ENCODE measurements at regions not wholly inside any gene's neighbourhood (a gene's known extent, or its start where the extent isn't known, plus 50 kb on each side); places are given as distances from the start of the nearest gene placed in this dataset.

- DNase-seq (ENCODE audit: extremely low spot score), result no peak
- no peak for TF ChIP-seq FOXK2 (IDR thresholded peaks at IDR 0.05)
- ChIA-PET CTCF (no interaction called here), POLR2A (no interaction called here)
Measured at GRCh38 chr14:94701861-94702370, 68.0 kb downstream of the GSC start.

- DNase-seq (ENCODE audit: extremely low spot score), result no peak
- TF ChIP-seq PKNOX1 (IDR thresholded peaks at IDR 0.05) (no peak), HDGF (IDR thresholded peaks at IDR 0.05; ENCODE audit: borderline replicate concordance) (no peak), CTBP1 (IDR thresholded peaks at IDR 0.05; ENCODE audit: borderline replicate concordance) (no peak), FOXA1 (IDR thresholded peaks at IDR 0.05) (no peak), FOXM1 (IDR thresholded peaks at IDR 0.05; ENCODE audit: borderline replicate concordance) (no peak), SUZ12 (IDR thresholded peaks at IDR 0.05) (no peak), BHLHE40 (IDR thresholded peaks at IDR 0.05; ENCODE audit: borderline replicate concordance) (no peak), ARNT (IDR thresholded peaks at IDR 0.05) (no peak)
- CTCF ChIA-PET, result no interaction called here
- POLR2A ChIA-PET, result no interaction called here
Measured at GRCh38 chr14:94700336-94700735, 69.6 kb downstream of the GSC start.

GRCh38 chr14:94699831-94700230, 70.1 kb downstream of the GSC start:
- DNase-seq (ENCODE audit: extremely low spot score), result no peak
- ChIA-PET POLR2A (no interaction called here), CTCF (no interaction called here)
- TF ChIP-seq ARNT (IDR thresholded peaks at IDR 0.05) (no peak), PKNOX1 (IDR thresholded peaks at IDR 0.05) (no peak), ELF4 (IDR thresholded peaks at IDR 0.05) (no peak), HDGF (IDR thresholded peaks at IDR 0.05; ENCODE audit: borderline replicate concordance) (no peak)

GRCh38 chr14:94697773-94698556, 71.9 kb downstream of the GSC start:
- DNase-seq (ENCODE audit: extremely low spot score), result no peak
- TF ChIP-seq ARNT (IDR thresholded peaks at IDR 0.05) (no peak), LEF1 (IDR thresholded peaks at IDR 0.05; ENCODE audit: borderline replicate concordance) (no peak), HDGF (IDR thresholded peaks at IDR 0.05; ENCODE audit: borderline replicate concordance) (no peak), ELF4 (IDR thresholded peaks at IDR 0.05) (no peak), FOXM1 (IDR thresholded peaks at IDR 0.05; ENCODE audit: borderline replicate concordance) (no peak), ZNF384 (IDR thresholded peaks at IDR 0.05) (no peak), FOXA1 (IDR thresholded peaks at IDR 0.05) (no peak), BHLHE40 (IDR thresholded peaks at IDR 0.05; ENCODE audit: borderline replicate concordance) (no peak), TARDBP (IDR thresholded peaks at IDR 0.05) (no peak), NFRKB (IDR thresholded peaks at IDR 0.05) (no peak), FOXK2 (IDR thresholded peaks at IDR 0.05) (no peak), L3MBTL2 (conservative IDR thresholded peaks at IDR 0.05) (no peak), SP1 (IDR thresholded peaks at IDR 0.05) (no peak), SUZ12 (IDR thresholded peaks at IDR 0.05) (no peak)
- ChIA-PET CTCF (no interaction called here), POLR2A (no interaction called here)

GRCh38 chr14:94696518-94696917, 73.4 kb downstream of the GSC start:
- ChIA-PET CTCF (no interaction called here), POLR2A (no interaction called here)
- DNase-seq (ENCODE audit: extremely low spot score), result no peak
- TF ChIP-seq TARDBP (IDR thresholded peaks at IDR 0.05) (no peak), L3MBTL2 (conservative IDR thresholded peaks at IDR 0.05) (no peak), NFRKB (IDR thresholded peaks at IDR 0.05) (no peak), ARNT (IDR thresholded peaks at IDR 0.05) (no peak), HDGF (IDR thresholded peaks at IDR 0.05; ENCODE audit: borderline replicate concordance) (no peak), LEF1 (IDR thresholded peaks at IDR 0.05; ENCODE audit: borderline replicate concordance) (no peak), SP1 (IDR thresholded peaks at IDR 0.05) (no peak), CTBP1 (IDR thresholded peaks at IDR 0.05; ENCODE audit: borderline replicate concordance) (no peak)

- POLR2A ChIA-PET, result no interaction called here
- no peak for DNase-seq (ENCODE audit: extremely low spot score)
- TF ChIP-seq SP1 (IDR thresholded peaks at IDR 0.05) (no peak), PKNOX1 (IDR thresholded peaks at IDR 0.05) (no peak), ARNT (IDR thresholded peaks at IDR 0.05) (no peak), TARDBP (IDR thresholded peaks at IDR 0.05) (no peak), CTBP1 (IDR thresholded peaks at IDR 0.05; ENCODE audit: borderline replicate concordance) (no peak), ELF4 (IDR thresholded peaks at IDR 0.05) (no peak), LEF1 (IDR thresholded peaks at IDR 0.05; ENCODE audit: borderline replicate concordance) (no peak), FOXM1 (IDR thresholded peaks at IDR 0.05; ENCODE audit: borderline replicate concordance) (no peak), FOXA1 (IDR thresholded peaks at IDR 0.05) (no peak), SUZ12 (IDR thresholded peaks at IDR 0.05) (no peak), L3MBTL2 (conservative IDR thresholded peaks at IDR 0.05) (no peak), ZNF384 (IDR thresholded peaks at IDR 0.05) (no peak), NFRKB (IDR thresholded peaks at IDR 0.05) (no peak), FOXK2 (IDR thresholded peaks at IDR 0.05) (no peak)
- CTCF ChIA-PET, result no interaction called here
Measured at GRCh38 chr14:94695231-94695630, 74.7 kb downstream of the GSC start.

- ChIA-PET POLR2A (no interaction called here), CTCF (no interaction called here)
- DNase-seq (ENCODE audit: extremely low spot score), result no peak
- TF ChIP-seq SUZ12 (IDR thresholded peaks at IDR 0.05) (no peak), CTBP1 (IDR thresholded peaks at IDR 0.05; ENCODE audit: borderline replicate concordance) (no peak), ZNF384 (IDR thresholded peaks at IDR 0.05) (no peak), BHLHE40 (IDR thresholded peaks at IDR 0.05; ENCODE audit: borderline replicate concordance) (no peak), SP1 (IDR thresholded peaks at IDR 0.05) (no peak), NFRKB (IDR thresholded peaks at IDR 0.05) (no peak), TARDBP (IDR thresholded peaks at IDR 0.05) (no peak), ARNT (IDR thresholded peaks at IDR 0.05) (no peak), FOXK2 (IDR thresholded peaks at IDR 0.05) (no peak)
Measured at GRCh38 chr14:94691660-94692034, 78.3 kb downstream of the GSC start.
